ENCODE measurements at regions not wholly inside any gene's neighbourhood (a gene's known extent, or its start where the extent isn't known, plus 50 kb on each side); places are given as distances from the start of the nearest gene placed in this dataset.

DNA sequence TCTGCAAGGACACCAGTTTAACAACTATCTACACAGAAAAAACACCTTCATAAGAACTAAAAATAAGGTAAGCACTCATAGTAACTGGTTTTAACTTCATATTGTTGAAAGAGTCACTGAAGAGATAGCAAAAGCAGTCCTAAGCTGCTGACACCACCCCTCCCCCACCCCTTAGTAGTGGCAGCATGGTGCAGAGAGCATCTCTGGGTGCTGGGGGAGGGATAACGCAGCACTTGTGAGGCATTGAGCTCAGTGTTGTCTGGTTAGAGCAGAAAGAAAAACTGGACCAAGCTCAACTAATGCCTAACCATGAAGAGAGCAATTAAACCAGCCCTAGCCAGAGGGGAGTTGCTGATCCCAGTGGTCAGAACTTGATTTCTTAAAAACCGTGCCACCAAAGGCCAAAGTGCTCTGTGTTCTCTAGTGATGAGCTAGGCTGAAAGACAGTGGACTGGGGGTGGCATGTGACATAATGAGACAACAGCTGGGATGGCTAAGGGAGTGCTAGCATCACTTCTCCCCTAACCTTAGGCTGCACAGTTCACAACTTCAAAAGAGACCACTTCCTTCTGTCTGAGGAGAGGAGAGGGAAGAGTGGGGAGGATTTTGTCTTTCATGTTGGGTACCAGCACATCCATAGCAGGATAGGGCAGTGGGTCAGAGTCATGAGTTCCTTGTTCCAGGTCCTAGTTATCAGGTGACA is 669.3 kb downstream of the PDHA2 start:
- no peak for TF ChIP-seq SMC3 (IDR thresholded peaks at IDR 0.05; ENCODE audit: low read depth, low read length)
- TF ChIP-seq RFX5 (IDR thresholded peaks at IDR 0.05; ENCODE audit: low read depth, low read length), result no peak
- TF ChIP-seq, protein P1, sequence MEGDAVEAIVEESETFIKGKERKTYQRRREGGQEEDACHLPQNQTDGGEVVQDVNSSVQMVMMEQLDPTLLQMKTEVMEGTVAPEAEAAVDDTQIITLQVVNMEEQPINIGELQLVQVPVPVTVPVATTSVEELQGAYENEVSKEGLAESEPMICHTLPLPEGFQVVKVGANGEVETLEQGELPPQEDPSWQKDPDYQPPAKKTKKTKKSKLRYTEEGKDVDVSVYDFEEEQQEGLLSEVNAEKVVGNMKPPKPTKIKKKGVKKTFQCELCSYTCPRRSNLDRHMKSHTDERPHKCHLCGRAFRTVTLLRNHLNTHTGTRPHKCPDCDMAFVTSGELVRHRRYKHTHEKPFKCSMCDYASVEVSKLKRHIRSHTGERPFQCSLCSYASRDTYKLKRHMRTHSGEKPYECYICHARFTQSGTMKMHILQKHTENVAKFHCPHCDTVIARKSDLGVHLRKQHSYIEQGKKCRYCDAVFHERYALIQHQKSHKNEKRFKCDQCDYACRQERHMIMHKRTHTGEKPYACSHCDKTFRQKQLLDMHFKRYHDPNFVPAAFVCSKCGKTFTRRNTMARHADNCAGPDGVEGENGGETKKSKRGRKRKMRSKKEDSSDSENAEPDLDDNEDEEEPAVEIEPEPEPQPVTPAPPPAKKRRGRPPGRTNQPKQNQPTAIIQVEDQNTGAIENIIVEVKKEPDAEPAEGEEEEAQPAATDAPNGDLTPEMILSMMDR (conservative IDR thresholded peaks at IDR 0.05; ENCODE audit: low read depth, low read length), result no peak
- no peak for TF ChIP-seq RAD21 (IDR thresholded peaks at IDR 0.05; ENCODE audit: low read length)
- TF ChIP-seq POLR2A (IDR thresholded peaks at IDR 0.05; ENCODE audit: low read depth, low read length), result no peak
